NT2/D1 (cell line): ENCODE measurements at regions not wholly inside any gene's neighbourhood (a gene's known extent, or its start where the extent isn't known, plus 50 kb on each side); places are given as distances from the start of the nearest gene placed in this dataset.

ENCODE experiments used
- DNase-seq: peaks from one replicate; pipeline ENCODE4 v3.0.0-alpha.2; 2011; ENCODE audit warnings: low read depth, low spot score
- H3K27me3 ChIP-seq: 2 replicates; pipeline ENCODE4 v1.6.0; 2011; ENCODE audit warnings: mild to moderate bottlenecking; ENCODE audit not compliant: insufficient read length, insufficient read depth
- H3K36me3 ChIP-seq: 2 replicates; pipeline ENCODE4 v1.6.1; 2011; ENCODE audit warnings: mild to moderate bottlenecking, low read length, mixed read lengths; ENCODE audit not compliant: insufficient read depth, insufficient read length
- H3K4me1 ChIP-seq: 2 replicates; pipeline ENCODE4 v1.5.1; 2011; ENCODE audit not compliant: insufficient read depth, insufficient read length
- H3K4me3 ChIP-seq: 2 replicates; pipeline ENCODE4 v1.5.1; 2011; ENCODE audit warnings: low read depth; ENCODE audit not compliant: insufficient read length
- H3K9ac ChIP-seq: 2 replicates; pipeline ENCODE4 v1.6.0; 2011; ENCODE audit warnings: low read depth; ENCODE audit not compliant: insufficient read length
- H3K9me3 ChIP-seq: 2 replicates; pipeline ENCODE4 v1.5.1; 2011; ENCODE audit warnings: mild to moderate bottlenecking, low read length; ENCODE audit not compliant: insufficient read depth
- SUZ12 ChIP-seq: IDR thresholded peaks from 2 replicates; pipeline ENCODE4 v1.6.1; 2011; ENCODE audit not compliant: insufficient read length, insufficient read depth; ENCODE audit errors: extremely low read depth
- YY1 ChIP-seq: IDR thresholded peaks from 2 replicates; pipeline ENCODE4 v1.6.1; 2011; ENCODE audit not compliant: insufficient read length, insufficient read depth
- ZNF274 ChIP-seq: IDR thresholded peaks from 2 replicates; pipeline ENCODE4 v1.6.1; 2011; ENCODE audit warnings: mild to moderate bottlenecking, low read depth, low read length

- no peak for TF ChIP-seq SUZ12
- no peak for TF ChIP-seq YY1
- TF ChIP-seq ZNF274 = no peak
- Histone ChIP-seq H3K36me3 (no peaks in the 10 kb centered on the region), H3K27me3 (no peaks in the 10 kb centered on the region), H3K4me3 (no peak overlapping the region), H3K9me3 (no peaks in the 10 kb centered on the region), H3K4me1 (no peaks in the 10 kb centered on the region), H3K9ac (no peak overlapping the region)
- DNase-seq = no peak
Observed at GRCh38 chr1:215345208-215345607, 221.9 kb upstream of the KCTD3 start.

GRCh38 chr1:215345766-215346165, 221.3 kb upstream of the KCTD3 start:
- no peaks in the 10 kb centered on the region for H3K36me3 ChIP-seq
- H3K9ac ChIP-seq = no peak overlapping the region
- no peak for TF ChIP-seq SUZ12
- TF ChIP-seq YY1 = no peak
- TF ChIP-seq ZNF274 = no peak
- no peaks in the 10 kb centered on the region for H3K4me1 ChIP-seq
- no peak for DNase-seq
- H3K4me3 ChIP-seq = no peak overlapping the region
- H3K9me3 ChIP-seq = no peaks in the 10 kb centered on the region
- H3K27me3 ChIP-seq = no peaks in the 10 kb centered on the region

DNA sequence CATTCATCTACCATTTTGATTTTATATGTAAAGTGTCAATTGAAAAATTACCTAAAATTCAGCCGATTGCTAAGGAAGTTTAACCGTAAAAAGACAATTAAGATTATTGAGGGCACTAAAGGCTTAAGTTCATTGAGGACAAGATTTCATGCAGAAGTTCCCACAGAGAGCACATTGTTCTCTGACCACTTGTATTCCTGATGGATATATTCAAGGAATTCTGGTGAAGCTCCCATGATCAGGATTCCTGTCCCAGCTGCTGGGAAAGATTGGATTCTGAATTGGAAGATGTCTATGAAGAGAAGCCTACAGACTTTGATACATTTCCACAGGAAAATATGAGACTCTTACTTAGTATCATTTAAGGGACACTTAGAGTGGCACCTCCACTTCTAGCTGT, 209.2 kb upstream of the KCTD3 start:
- no peaks in the 10 kb centered on the region for H3K4me1 ChIP-seq
- DNase-seq = no peak
- H3K9ac ChIP-seq = no peak overlapping the region
- H3K27me3 ChIP-seq = no peaks in the 10 kb centered on the region
- H3K9me3 ChIP-seq = no peaks in the 10 kb centered on the region
- H3K36me3 ChIP-seq = no peaks in the 10 kb centered on the region
- TF ChIP-seq SUZ12 (no peak), YY1 (no peak), ZNF274 (no peak)
- no peak overlapping the region for H3K4me3 ChIP-seq

- TF ChIP-seq YY1 = no peak
- TF ChIP-seq SUZ12 = no peak
- no peak for TF ChIP-seq ZNF274
- no peaks in the 10 kb centered on the region for H3K27me3 ChIP-seq
Observed at GRCh38 chr1:215358356-215358755, 208.7 kb upstream of the KCTD3 start.

GRCh38 chr1:215360031-215360430, 207.1 kb upstream of the KCTD3 start:
- no peaks in the 10 kb centered on the region for H3K9me3 ChIP-seq

More at GRCh38 chr1:215358356-215358755, 208.7 kb upstream of the KCTD3 start:
- Histone ChIP-seq H3K9me3 (no peaks in the 10 kb centered on the region), H3K9ac (no peak overlapping the region), H3K36me3 (no peaks in the 10 kb centered on the region), H3K4me3 (no peak overlapping the region), H3K4me1 (no peaks in the 10 kb centered on the region)
- DNase-seq = no peak

GRCh38 chr1:215360758-215361157, 206.3 kb upstream of the KCTD3 start:
- H3K4me3 ChIP-seq = no peak overlapping the region
- TF ChIP-seq YY1 = no peak
- TF ChIP-seq SUZ12 = no peak
- TF ChIP-seq ZNF274 = no peak
- no peaks in the 10 kb centered on the region for H3K4me1 ChIP-seq
- H3K9me3 ChIP-seq = peaks cover 5% of the 10 kb centered on the region; the same call in 1 of the 2 replicates
- no peak overlapping the region for H3K9ac ChIP-seq
- DNase-seq = no peak
- no peaks in the 10 kb centered on the region for H3K36me3 ChIP-seq
- H3K27me3 ChIP-seq = no peaks in the 10 kb centered on the region

More at GRCh38 chr1:215360031-215360430, 207.1 kb upstream of the KCTD3 start:
- no peak overlapping the region for H3K9ac ChIP-seq
- no peak overlapping the region for H3K4me3 ChIP-seq
- H3K27me3 ChIP-seq = no peaks in the 10 kb centered on the region
- DNase-seq = no peak
- no peaks in the 10 kb centered on the region for H3K4me1 ChIP-seq
- no peaks in the 10 kb centered on the region for H3K36me3 ChIP-seq
- no peak for TF ChIP-seq YY1

DNA sequence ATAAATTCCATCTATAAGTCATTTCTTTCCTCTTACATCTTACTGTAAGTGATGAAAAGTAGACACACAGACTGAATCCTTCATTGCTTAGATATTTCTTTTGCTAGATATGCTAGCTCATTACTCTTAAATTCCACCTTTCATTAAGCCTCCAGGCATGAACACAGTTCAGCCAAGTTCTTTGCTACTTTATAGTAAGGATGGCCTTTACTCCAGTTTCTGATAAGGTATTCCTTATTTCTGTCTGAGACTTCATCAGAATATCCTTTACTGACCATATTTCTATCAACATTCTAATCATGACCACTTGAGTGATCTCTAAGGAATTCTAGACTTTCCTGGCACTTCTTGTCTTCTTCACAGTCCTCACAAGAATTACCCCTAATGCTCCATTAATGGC, 191.7 kb upstream of the KCTD3 start:
- H3K36me3 ChIP-seq = no peaks in the 10 kb centered on the region
- no peak overlapping the region for H3K9ac ChIP-seq
- no peak for TF ChIP-seq ZNF274
- TF ChIP-seq YY1 = no peak
- TF ChIP-seq SUZ12 = no peak
- no peak for DNase-seq
- no peaks in the 10 kb centered on the region for H3K9me3 ChIP-seq
- no peak overlapping the region for H3K4me3 ChIP-seq
- H3K27me3 ChIP-seq = no peaks in the 10 kb centered on the region
- no peaks in the 10 kb centered on the region for H3K4me1 ChIP-seq
